GM21825 (cell line): ENCODE measurements at regions not wholly inside any gene's neighbourhood (a gene's known extent, or its start where the extent isn't known, plus 50 kb on each side); places are given as distances from the start of the nearest gene placed in this dataset.
A peak's percentile ranks its signal among the peaks of the same experiment; 100 is the strongest.
"Not testable (repeated sequence)": the region's sequence is repeated elsewhere in the genome, so short reads cannot be mapped to it uniquely, and the experiment has no call there.

Experiments
- ATAC-seq: cut with Tn5 transposase; IDR thresholded peaks from one replicate; pipeline ENCODE4 v1.9.1; 2021; ENCODE audit warnings: mild to moderate bottlenecking, moderate library complexity; ENCODE audit not compliant: unreplicated experiment

GRCh38 chr3:177336873-177337450 lies 139.7 kb upstream of the TBL1XR1 start:
- no peak for ATAC-seq

- peak; percentile 77 for ATAC-seq
Measured at GRCh38 chr3:177337541-177338331, 140.5 kb upstream of the TBL1XR1 start.

GRCh38 chr3:177338697-177339219 lies 141.5 kb upstream of the TBL1XR1 start:
- ATAC-seq: peak; percentile 41

- peak; percentile 18 for ATAC-seq
Measured at GRCh38 chr3:177339220-177339703, 142.0 kb upstream of the TBL1XR1 start.

- ATAC-seq: no peak
Measured at GRCh38 chr3:177340243-177340830, 143.1 kb upstream of the TBL1XR1 start.

GRCh38 chr3:177341736-177342419 lies 144.6 kb upstream of the TBL1XR1 start:
- no peak for ATAC-seq

GRCh38 chr3:177343122-177343625 lies 145.9 kb upstream of the TBL1XR1 start:
- ATAC-seq: no peak

- peak; percentile 87 for ATAC-seq
Measured at GRCh38 chr3:177345049-177345972, 148.0 kb upstream of the TBL1XR1 start.

GRCh38 chr3:177345973-177346503 lies 148.8 kb upstream of the TBL1XR1 start:
- ATAC-seq: no peak

GRCh38 chr3:177346878-177347277 lies 149.6 kb upstream of the TBL1XR1 start:
- ATAC-seq: no peak

- ATAC-seq: no peak
Measured at GRCh38 chr3:177347611-177348010, 150.3 kb upstream of the TBL1XR1 start.

- ATAC-seq: no peak
Measured at GRCh38 chr3:177348974-177349373, 151.7 kb upstream of the TBL1XR1 start.

- ATAC-seq: no peak
Measured at GRCh38 chr3:177349384-177349783, 152.1 kb upstream of the TBL1XR1 start.

- no peak for ATAC-seq
Measured at GRCh38 chr3:177350121-177350520, 152.8 kb upstream of the TBL1XR1 start.

GRCh38 chr3:177351206-177351605 lies 153.9 kb upstream of the TBL1XR1 start:
- no peak for ATAC-seq

- peak; percentile 99 for ATAC-seq
Measured at GRCh38 chr3:177351757-177352158, 154.5 kb upstream of the TBL1XR1 start.

GRCh38 chr3:177352424-177352823 lies 155.1 kb upstream of the TBL1XR1 start:
- ATAC-seq: no peak

GRCh38 chr3:177353140-177353539 lies 155.9 kb upstream of the TBL1XR1 start:
- no peak for ATAC-seq

- not testable (repeated sequence) for ATAC-seq
Measured at GRCh38 chr3:177353879-177354278, 156.6 kb upstream of the TBL1XR1 start.

GRCh38 chr3:177354466-177354865 lies 157.2 kb upstream of the TBL1XR1 start:
- no peak for ATAC-seq
